ENCODE measurements at regions not wholly inside any gene's neighbourhood (a gene's known extent, or its start where the extent isn't known, plus 50 kb on each side); places are given as distances from the start of the nearest gene placed in this dataset.
A peak's percentile ranks its signal among the peaks of the same experiment; 100 is the strongest.
"Not testable (repeated sequence)": the region's sequence is repeated elsewhere in the genome, so short reads cannot be mapped to it uniquely, and the experiment has no call there.

DNA sequence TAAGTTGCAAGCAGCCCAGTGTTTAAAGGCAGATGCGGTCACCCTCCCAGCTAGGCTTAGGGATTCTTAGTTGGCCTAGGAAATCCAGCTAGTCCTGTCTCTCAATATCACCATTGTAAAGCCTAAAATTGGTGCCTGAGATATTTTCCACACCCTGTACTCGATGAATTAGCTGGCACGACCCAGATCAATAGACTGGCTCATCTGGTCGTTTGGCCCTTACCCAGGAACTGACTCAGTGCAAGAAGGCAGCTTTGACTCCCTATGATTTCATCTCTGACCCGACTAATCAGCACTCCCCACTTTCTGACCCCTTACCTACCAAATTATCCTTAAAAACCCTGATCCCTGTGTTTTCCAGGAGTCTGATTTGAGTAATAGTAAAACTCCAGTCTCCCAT is 384.9 kb upstream of the SLC7A11 start:
- DNase-seq (ENCODE audit: low read depth, low spot score): no peak

DNA sequence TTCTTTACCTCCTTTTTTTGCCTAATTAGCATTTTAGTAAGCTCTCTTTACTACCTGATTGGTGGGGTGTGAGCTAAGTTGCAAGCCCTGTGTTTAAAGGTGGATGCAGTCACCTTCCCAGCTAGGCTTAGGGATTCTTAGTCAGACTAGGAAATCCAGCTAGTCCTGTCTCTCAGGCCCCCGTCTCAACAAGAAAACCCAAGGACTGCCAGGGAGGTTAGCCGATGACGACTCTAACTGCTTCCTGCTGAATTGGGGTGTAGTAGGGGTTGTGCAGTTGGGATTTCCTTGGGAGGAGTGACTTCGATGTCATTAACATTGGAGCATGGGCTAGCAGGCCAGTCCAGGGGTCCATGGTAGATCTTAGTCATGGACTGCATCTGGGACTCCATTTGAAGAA is 380.2 kb upstream of the SLC7A11 start:
- DNase-seq (ENCODE audit: low read depth, low spot score): not testable (repeated sequence)

DNA sequence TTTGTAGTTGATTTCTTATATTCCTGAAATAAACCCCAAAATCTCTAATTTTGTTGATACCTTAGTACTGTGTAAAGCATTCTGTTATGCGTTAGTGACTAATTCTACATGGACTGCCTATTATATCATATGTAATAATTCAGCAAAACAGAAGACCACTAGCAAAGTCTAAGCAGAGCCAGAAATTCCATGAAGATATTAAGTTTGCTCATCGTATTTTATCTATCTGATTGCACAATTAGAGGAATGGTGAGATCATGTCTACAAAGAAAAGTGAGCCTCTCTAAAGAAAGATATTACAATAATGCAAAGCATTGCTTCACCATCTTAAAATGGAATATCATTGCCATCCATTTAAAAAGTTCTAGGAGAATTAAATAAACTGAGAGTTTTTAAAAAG is 374.6 kb upstream of the SLC7A11 start:
- DNase-seq (ENCODE audit: low read depth, low spot score): no peak

DNA sequence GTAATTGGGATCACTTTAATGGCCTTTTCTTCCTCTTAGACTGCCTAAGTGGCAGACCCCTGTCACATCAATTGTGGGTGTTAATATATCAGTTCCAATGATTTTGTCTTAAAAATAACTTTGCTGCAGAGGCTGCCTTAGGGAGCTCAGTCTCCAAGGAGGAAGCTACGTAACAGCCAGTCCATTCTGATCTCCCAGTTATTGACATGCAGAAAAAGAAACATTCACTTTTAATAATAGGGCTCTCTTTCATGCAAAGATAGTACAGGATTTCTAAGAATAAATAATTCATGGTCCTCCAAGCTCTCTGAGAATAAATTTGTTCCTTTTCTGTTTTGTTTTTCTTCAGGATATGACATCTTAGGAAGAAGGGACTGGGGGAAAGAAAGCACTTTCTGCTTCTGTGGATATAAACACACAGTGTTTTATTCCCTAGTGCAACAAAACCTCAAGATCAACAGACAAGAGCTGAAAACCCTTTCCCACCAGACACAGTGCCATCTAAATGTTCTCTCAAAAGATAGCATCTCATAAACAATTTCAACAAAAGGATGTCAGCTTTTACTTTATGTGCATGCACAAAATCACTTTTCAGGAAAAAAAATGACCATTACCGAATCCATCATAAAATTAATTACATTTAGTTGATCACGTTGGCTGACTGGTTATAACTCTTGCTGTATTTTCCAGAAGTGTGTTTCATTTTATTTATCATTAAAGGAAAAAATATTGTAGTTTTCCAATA is 372.4 kb upstream of the SLC7A11 start:
- DNase-seq (ENCODE audit: low read depth, low spot score): no peak

DNA sequence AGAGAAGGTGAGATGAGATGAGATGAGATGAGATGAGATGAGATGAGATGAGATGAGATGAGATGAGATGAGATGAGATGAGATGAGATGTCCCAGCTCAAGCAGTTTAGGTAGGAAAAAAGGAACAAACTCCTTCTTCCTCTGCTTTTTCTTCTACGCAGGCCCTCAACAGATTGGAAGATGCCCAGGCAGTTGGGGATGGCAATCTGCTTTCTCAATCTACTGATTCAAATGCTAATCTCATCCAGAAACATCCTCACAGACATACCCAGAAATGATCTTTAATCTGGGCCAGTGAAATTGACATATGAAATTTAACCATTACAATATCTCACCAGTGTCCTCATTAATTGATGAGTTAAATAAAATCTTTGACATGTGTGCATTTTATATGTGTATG is 370.3 kb upstream of the SLC7A11 start:
- no peak for DNase-seq (ENCODE audit: low read depth, low spot score)

DNA sequence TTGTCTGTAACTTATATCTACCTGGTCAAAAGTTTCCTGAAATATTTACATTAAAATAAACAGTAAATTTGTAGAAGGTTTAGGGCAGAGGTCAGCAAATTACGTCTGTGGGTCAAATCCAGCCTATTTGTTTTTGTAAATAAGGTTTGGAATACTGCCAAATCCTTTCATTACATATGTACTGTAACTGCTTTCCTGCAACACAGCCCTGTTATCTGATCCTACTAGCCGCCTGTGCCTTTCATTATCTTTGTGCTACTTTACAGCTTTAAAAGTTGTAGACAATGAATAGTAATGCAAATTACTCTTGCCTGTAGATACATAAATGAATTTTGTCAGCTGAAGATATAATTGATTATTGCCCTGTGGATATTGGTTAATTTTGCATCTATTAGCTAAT is 369.6 kb upstream of the SLC7A11 start:
- DNase-seq (ENCODE audit: low read depth, low spot score): no peak

GRCh38 chr4:138611017-138611416 is 368.9 kb upstream of the SLC7A11 start:
- no peak for DNase-seq (ENCODE audit: low read depth, low spot score)

- no peak for DNase-seq (ENCODE audit: low read depth, low spot score)
Measured at GRCh38 chr4:138609943-138610350, 367.8 kb upstream of the SLC7A11 start.

DNA sequence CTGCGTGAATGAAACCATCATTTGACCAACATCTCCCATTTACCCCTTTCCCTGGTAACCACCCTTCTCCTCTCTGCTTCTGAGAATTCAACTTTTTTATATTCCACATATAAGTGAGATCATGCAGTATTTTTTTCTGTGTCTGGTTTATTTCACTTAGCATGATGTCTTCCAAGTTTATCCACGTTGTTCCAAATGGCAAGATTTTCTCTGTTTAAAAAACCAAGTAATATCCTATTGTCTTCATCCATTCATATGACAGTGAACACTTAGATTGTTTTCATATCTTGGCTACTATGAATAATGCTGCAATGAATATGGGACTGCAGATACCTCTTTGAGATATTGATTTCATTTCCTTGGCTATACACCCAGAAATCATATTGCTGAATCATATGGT is 362.4 kb upstream of the SLC7A11 start:
- no peak for DNase-seq (ENCODE audit: low read depth, low spot score)

DNA sequence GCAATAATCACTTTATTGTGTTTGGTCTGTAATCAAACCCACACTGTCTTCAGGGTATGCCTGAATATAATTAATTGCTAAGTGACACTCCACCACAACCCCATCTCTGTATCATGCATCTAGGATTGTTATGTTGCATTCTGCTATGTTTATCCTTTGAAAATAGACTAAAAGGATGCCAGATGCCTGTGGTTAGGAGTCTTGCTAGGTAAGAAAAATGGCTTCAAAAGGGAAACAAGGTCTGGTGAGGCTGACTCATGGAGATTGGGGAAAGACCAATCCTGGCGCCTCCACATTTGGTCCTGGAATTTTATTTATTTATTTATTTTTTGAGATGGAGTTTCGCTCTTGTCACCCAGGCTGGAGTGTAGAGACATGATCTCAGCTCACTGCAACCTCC is 360.5 kb upstream of the SLC7A11 start:
- no peak for DNase-seq (ENCODE audit: low read depth, low spot score)

DNA sequence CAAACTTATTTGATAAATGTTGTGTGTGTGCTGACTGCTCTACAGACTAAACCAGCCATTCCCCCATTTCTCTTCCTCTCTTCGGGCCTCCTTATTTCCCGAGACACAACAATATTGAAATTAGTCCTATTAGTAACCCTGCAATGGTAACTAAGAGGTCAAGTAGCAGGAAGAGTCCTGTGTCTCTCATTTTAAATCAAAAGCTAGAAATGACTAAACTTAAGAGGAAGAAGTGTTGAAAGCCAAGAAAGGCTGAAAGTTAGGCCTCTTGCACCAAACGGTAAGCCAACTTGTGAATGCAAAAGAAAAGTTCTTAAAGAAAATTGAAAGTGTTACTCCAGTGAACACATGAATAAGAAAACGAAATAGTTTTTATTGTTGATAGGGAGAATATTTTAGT is 357.8 kb upstream of the SLC7A11 start:
- DNase-seq (ENCODE audit: low read depth, low spot score): no peak

DNA sequence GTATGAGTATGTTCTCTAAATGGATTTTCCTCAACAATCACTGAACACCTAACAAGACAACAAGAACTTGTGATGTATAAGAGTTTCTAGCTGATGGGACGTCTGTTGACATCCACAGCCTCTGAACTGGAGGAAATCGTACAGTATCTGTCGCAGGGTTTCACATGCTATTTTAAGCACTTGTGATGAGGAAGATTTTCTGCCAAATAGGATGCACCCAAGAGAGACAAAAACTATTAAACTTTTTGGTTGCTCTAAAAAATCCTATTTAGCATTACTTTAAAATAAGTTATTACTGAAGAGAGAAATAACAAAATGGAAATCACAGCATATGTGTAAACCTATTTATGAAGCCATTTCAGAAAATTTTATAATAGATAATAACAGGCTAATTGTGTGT is 356.1 kb upstream of the SLC7A11 start:
- DNase-seq (ENCODE audit: low read depth, low spot score): no peak

DNA sequence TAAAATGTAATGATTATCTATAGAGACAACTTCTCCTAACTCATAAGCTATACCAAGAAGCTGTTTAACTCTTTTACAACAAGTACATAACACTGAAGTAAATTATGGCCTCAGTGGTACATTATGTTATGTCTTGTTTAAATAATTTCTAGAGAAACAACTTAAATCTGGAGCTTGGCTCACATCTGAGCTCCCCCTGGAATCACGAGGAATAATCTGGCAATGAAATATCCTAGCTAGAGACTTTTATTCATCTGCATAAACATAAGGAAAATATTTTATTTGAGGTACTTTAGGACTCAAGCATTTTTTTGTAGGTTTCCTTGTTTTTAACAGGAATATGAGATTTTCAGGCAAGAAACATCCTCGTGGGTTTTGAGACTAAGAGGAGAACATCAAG is 354.7 kb upstream of the SLC7A11 start:
- no peak for DNase-seq (ENCODE audit: low read depth, low spot score)

DNA sequence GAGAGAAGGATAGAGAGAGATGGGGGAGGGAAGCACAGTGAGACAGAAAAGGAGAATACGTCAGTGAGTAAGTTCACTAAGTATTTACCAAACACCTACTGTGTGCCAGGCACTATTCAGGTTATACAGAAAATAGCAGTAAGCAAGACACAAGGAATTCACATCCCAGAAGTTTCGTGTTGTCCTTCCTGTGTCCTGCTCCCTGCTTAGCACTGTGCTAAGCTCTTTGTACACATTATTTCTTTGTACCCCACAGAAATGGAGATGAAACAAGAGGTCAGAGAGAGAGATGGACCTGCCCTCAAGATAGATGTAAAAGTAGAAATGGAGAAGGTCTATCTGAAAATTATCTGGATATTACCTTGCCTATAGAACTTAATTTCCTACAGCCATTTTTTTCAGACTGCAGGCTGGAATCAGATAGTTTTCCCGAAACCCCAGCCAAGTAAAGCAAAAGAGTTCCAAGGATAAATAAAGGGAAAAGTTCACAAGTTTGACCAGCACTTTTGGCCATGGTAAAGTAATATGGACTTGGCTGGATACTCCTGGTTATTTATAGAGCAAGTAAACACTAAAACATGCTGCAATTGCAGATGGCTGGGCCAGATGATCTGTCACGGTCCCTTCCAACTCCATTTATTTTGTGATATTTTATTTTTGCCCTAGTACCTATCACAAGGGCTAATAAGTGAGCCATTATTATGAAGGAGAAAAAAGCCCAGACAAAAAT is 353.7 kb upstream of the SLC7A11 start:
- no peak for DNase-seq (ENCODE audit: low read depth, low spot score)

- DNase-seq (ENCODE audit: low read depth, low spot score): no peak
Measured at GRCh38 chr4:138595171-138595570, 353.0 kb upstream of the SLC7A11 start.

DNA sequence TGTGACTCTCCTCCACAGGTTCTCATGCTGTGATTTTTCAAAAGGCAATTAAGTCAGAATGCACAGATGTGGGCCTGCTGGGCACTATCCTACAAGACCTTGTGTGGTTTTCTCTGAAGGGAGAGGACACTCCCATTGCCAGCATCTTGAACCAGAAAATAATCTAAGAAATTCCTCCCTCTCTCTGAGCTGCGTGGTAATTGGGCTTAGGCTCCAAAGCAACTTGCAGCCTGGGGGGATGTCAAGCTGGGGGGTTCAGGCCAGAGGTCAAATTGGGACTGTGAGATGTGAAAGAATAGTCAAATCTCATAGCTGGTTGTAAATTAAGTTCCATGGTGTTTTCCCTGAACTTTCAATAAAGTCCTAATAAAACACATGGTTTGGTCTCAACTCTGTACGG is 350.6 kb upstream of the SLC7A11 start:
- no peak for DNase-seq (ENCODE audit: low read depth, low spot score)

GRCh38 chr4:138591808-138592207 is 349.7 kb upstream of the SLC7A11 start:
- no peak for DNase-seq (ENCODE audit: low read depth, low spot score)

DNA sequence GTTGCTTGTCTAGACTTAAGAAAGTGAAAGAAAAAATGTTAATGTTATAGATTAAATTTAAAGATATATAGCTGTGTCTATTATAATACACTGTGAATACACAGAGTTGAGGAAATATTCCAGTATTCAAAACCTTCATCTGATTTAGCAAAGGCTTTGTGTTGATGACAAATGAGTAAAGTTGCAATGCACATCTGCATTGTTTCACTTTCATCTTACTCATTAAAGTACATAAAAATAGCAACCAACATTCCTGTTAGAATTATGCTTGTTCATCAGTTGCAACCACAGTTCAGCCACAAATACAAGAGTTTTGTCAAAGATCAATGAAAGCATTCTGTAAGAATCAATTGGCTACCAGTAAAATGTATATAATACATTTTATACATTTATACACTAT is 346.4 kb upstream of the SLC7A11 start:
- no peak for DNase-seq (ENCODE audit: low read depth, low spot score)

DNA sequence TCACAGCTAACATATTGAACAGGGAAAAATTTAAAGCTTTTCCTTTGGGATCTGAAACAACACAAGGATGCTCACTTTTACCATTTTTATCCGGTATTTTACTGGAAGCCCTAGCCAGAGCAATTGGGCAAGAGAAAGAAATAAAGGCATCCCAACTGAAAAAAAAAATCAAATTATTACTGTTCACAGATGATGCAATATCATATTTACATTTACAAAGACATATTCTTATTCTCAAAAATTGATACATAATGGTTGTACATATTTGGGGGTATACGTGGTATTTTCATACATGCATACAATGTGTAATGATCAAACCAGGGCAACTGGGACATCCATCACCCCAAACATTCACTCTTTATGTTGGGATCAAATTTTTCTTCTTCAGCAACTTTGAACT is 337.0 kb upstream of the SLC7A11 start:
- no peak for DNase-seq (ENCODE audit: low read depth, low spot score)

DNA sequence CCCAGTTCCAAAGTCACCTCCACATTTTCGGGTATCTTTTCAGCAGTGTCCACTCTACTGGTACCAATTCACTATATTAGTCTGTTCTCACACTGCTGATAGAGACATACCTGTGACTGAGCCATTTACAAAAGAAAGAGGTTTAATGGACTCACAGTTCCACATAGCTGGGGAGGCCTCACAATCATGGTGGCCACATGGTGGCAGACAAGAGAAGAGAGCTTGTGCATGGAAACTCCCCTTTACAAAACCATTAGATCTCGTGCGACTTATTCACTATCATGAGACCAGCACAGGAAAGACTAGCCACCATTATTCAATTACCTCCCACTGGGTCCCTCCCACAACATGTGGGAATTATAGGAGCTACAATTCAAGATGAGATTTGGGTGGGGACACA is 335.7 kb upstream of the SLC7A11 start:
- not testable (repeated sequence) for DNase-seq (ENCODE audit: low read depth, low spot score)

DNA sequence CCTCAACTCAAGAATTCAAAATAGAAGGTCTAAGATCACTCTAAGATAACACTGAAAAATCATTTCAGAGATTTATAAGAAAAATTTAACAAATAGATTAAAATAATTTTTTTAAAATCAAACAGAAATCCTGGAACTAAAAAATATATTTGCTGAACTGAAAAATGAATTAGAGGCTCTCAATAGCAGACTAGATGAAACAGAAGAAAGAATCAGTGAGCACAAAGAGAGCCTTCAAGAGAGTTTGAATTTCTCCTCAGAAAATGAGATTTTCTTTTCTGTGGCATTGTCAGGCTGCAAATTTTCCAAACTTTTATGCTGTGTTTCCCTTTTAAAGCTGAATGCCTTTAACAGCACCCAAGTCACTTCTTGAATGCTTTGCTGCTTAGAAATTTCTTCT is 335.0 kb upstream of the SLC7A11 start:
- DNase-seq (ENCODE audit: low read depth, low spot score): no peak

DNA sequence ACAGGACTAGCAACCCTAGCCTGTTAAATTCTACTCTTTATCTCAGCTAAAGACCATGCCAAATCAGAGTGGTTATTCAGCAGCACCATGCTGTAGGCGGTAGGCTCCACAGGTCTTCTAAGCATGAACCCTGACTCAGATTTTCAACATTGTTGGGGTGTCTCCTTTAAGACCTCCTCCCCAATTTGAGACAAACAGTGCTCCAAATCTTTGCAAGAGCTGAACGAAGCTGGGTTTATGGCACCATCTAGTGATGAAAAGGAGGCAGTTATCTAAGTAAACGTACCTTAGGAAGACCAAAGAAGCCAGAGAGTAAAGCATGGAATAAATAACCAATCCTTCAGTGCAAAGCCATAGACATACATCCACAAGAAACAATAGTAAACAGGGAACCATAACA is 334.5 kb upstream of the SLC7A11 start:
- DNase-seq (ENCODE audit: low read depth, low spot score): peak; percentile 47

- DNase-seq (ENCODE audit: low read depth, low spot score): no peak
Measured at GRCh38 chr4:138573246-138573645, 331.1 kb upstream of the SLC7A11 start.
